ES-I3 (cell line): ENCODE measurements at regions not wholly inside any gene's neighbourhood (a gene's known extent, or its start where the extent isn't known, plus 50 kb on each side); places are given as distances from the start of the nearest gene placed in this dataset.

Experiments
- H3K36me3 ChIP-seq: 2 replicates; pipeline ENCODE4 v1.6.1; 2013; ENCODE audit warnings: mild to moderate bottlenecking, low read length, control low read depth, moderate library complexity; ENCODE audit not compliant: insufficient read depth
- H3K4me1 ChIP-seq: 2 replicates; pipeline ENCODE4 v1.6.1; 2013; ENCODE audit warnings: mild to moderate bottlenecking, control low read depth, low read length; ENCODE audit not compliant: insufficient read depth
- H3K9ac ChIP-seq: 2 replicates; pipeline ENCODE4 v1.6.1; 2013; ENCODE audit warnings: low read depth, mild to moderate bottlenecking, low read length, moderate library complexity
- H3K9me3 ChIP-seq: 2 replicates; pipeline ENCODE4 v1.6.1; 2013; ENCODE audit warnings: mild to moderate bottlenecking, low read length, moderate library complexity; ENCODE audit not compliant: control insufficient read depth, insufficient read depth

DNA sequence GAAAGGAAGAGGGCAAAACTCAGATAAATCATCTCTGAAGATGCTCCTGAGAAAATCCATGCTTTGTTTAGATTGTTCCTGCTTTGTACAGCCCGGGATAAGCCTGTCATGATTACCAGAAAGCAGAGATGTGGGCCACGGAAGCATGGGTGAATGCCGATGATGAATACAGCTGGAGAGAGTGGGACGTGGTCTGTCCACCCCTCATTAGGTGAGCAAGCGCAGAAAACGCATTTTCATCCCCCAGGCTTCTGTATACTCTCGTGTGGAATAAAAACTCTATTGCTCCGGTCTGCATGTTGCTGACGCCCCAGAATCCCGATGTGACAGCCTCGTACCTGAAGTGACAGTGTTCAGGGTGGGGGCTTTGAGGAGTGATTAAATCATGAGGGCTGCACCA, 52.0 kb upstream of the SALL3 start:
- no peaks in the 10 kb centered on the region for H3K36me3 ChIP-seq
- no peaks in the 10 kb centered on the region for H3K9me3 ChIP-seq
- H3K9ac ChIP-seq: no peak overlapping the region
- H3K4me1 ChIP-seq: no peaks in the 10 kb centered on the region

DNA sequence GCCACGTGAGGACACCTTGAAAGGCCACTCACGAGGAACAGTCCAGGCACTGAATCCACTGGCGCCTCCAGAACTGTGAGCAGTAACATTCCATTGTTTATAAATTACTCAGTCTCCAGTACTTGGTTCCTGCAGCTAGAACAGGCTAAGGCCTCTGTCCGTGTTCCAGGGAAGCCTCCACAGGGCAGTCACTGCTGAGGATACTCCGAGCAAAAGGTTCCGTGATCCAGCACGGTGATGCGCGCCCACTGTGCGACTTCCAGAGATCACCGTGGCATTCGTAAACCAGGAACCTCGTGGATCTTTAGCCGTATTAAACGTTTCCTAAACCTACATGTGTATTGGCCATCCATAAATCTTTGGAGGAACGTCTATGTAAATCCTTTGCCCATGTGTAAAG, 51.5 kb upstream of the SALL3 start:
- no peak overlapping the region for H3K9ac ChIP-seq
- H3K4me1 ChIP-seq: no peaks in the 10 kb centered on the region
- no peaks in the 10 kb centered on the region for H3K9me3 ChIP-seq
- no peaks in the 10 kb centered on the region for H3K36me3 ChIP-seq

DNA sequence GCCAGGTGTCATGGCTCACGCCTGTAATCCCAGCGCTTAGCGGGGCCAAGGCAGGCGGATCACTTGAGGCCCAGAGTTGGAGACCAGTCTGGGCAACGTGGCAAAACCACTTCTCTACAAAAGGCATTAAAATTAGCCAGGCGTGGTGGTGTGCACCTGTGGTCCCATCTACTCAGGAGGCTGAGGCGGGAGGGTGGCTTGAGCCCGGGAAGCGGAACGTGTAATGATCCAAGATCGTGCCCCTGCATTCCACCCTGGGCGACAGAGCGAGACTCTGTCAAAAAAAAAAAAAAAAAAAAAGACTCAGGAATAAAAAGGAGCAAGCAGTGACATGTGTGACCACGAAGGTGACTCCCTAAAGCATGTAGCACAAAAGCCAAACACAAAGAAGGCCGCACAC, 50.1 kb upstream of the SALL3 start:
- no peak overlapping the region for H3K9ac ChIP-seq
- H3K4me1 ChIP-seq: no peaks in the 10 kb centered on the region

More for the DNA sequence above, 50.1 kb upstream of the SALL3 start:
- H3K36me3 ChIP-seq: no peaks in the 10 kb centered on the region
- H3K9me3 ChIP-seq: no peaks in the 10 kb centered on the region
